Sciatic nerve (tissue), 2 donors: ENCODE measurements at regions not wholly inside any gene's neighbourhood (a gene's known extent, or its start where the extent isn't known, plus 50 kb on each side); places are given as distances from the start of the nearest gene placed in this dataset.

ENCODE experiments used
- ATAC-seq: fragments of 200-7000 bp; cut with Tn5 transposase; one replicate; pipeline ENCODE4 v1.9.1; 2020; ENCODE audit warnings: mild to moderate bottlenecking, moderate library complexity
- DNase-seq: peaks from one replicate; pipeline ENCODE4 v3.0.0-alpha.2; 2020; ENCODE audit warnings: low spot score
- intact Hi-C: fragments of 100-400 bp; cut with DNase I; formaldehyde crosslinking; loops from one replicate; pipeline ENCODE4 v1.14.2; 2022
- donor health status: DM: no; HTN: no; CAD: no.
- donor health status: DM: no; HTN: no; CAD: no.

- peak; percentile 39 for ATAC-seq
These were observed 233.8 kb upstream of the TMEM161B start for GRCh38 chr5:88502179-88503040.

GRCh38 chr5:88495810-88496209, 227.2 kb upstream of the TMEM161B start:
- intact Hi-C loops, result no loop called here
- ATAC-seq (no peak), DNase-seq (no peak)

More at GRCh38 chr5:88502179-88503040, 233.8 kb upstream of the TMEM161B start:
- DNase-seq, result no peak
- intact Hi-C loops, result no loop called here

- DNase-seq (no peak), ATAC-seq (no peak)
- intact Hi-C loops, result no loop called here
These were observed 222.2 kb upstream of the TMEM161B start for GRCh38 chr5:88490874-88491273.

- intact Hi-C loops, result no loop called here
These were observed 220.7 kb upstream of the TMEM161B start for GRCh38 chr5:88489364-88489763.

GRCh38 chr5:88488561-88488960, 219.9 kb upstream of the TMEM161B start:
- intact Hi-C loops, result no loop called here
- DNase-seq (no peak), ATAC-seq (no peak)

More at GRCh38 chr5:88489364-88489763, 220.7 kb upstream of the TMEM161B start:
- no peak for ATAC-seq
- DNase-seq, result no peak

GRCh38 chr5:88488130-88488529, 219.5 kb upstream of the TMEM161B start:
- ATAC-seq (no peak), DNase-seq (no peak)
- intact Hi-C loops, result no loop called here

GRCh38 chr5:88487066-88487465, 218.4 kb upstream of the TMEM161B start:
- intact Hi-C loops, result no loop called here
- DNase-seq, result no peak
- ATAC-seq, result no peak

- ATAC-seq, result no peak
- DNase-seq, result no peak
- intact Hi-C loops, result no loop called here
These were observed 217.8 kb upstream of the TMEM161B start for GRCh38 chr5:88486431-88486830.

GRCh38 chr5:88485531-88485930, 216.9 kb upstream of the TMEM161B start:
- DNase-seq, result no peak
- intact Hi-C loops, result no loop called here
- ATAC-seq, result no peak

- DNase-seq, result no peak
These were observed 215.5 kb upstream of the TMEM161B start for GRCh38 chr5:88483964-88484672.

GRCh38 chr5:88480801-88481499, 212.3 kb upstream of the TMEM161B start:
- ATAC-seq, result no peak
- no peak for DNase-seq
- intact Hi-C loops, result no loop called here

More at GRCh38 chr5:88483964-88484672, 215.5 kb upstream of the TMEM161B start:
- no peak for ATAC-seq
- intact Hi-C loops, result no loop called here

GRCh38 chr5:88480245-88480644, 211.6 kb upstream of the TMEM161B start:
- ATAC-seq (no peak), DNase-seq (no peak)
- intact Hi-C loops, result no loop called here

- DNase-seq (no peak), ATAC-seq (no peak)
- intact Hi-C loops, result no loop called here
These were observed 205.9 kb upstream of the TMEM161B start for GRCh38 chr5:88474574-88474973.

- no peak for ATAC-seq
- intact Hi-C loops, result no loop called here
- DNase-seq, result no peak
These were observed 202.1 kb upstream of the TMEM161B start for GRCh38 chr5:88470745-88471144.

GRCh38 chr5:88459971-88460370, 191.3 kb upstream of the TMEM161B start:
- ATAC-seq, result no peak
- DNase-seq, result no peak
- intact Hi-C loops, result loop anchor here (5.0 kb wide), 1 partner anchor 1807 kb away; no protein-coding TSS in a partner anchor

- intact Hi-C loops, result no loop called here
- ATAC-seq (no peak), DNase-seq (no peak)
These were observed 184.2 kb upstream of the TMEM161B start for GRCh38 chr5:88452820-88453219.

- no peak for ATAC-seq
- intact Hi-C loops, result no loop called here
- no peak for DNase-seq
These were observed 181.6 kb upstream of the TMEM161B start for GRCh38 chr5:88450239-88450638.

- no peak for ATAC-seq
These were observed 169.4 kb upstream of the TMEM161B start for GRCh38 chr5:88438006-88438405.

GRCh38 chr5:88436290-88436689, 167.6 kb upstream of the TMEM161B start:
- ATAC-seq (no peak), DNase-seq (no peak)
- intact Hi-C loops, result no loop called here

More at GRCh38 chr5:88438006-88438405, 169.4 kb upstream of the TMEM161B start:
- intact Hi-C loops, result no loop called here
- DNase-seq, result no peak

- no peak for ATAC-seq
- DNase-seq, result no peak
- intact Hi-C loops, result no loop called here
These were observed 160.0 kb upstream of the TMEM161B start for GRCh38 chr5:88428633-88429032.
